ENCODE measurements at regions not wholly inside any gene's neighbourhood (a gene's known extent, or its start where the extent isn't known, plus 50 kb on each side); places are given as distances from the start of the nearest gene placed in this dataset.

GRCh38 chr15:70355275-70355795 is 257.6 kb upstream of the TLE3 start:
- peaks cover 2% of the 10 kb centered on the region for H3K4me1 Mint-ChIP-seq (ENCODE audit: low read depth, unreplicated experiment)
- no peak overlapping the region for H3K27ac Mint-ChIP-seq (ENCODE audit: unreplicated experiment)
- no peak for TF ChIP-seq CTCF (IDR thresholded peaks at IDR 0.05; ENCODE audit: partially characterized antibody, unreplicated experiment)
- no peak overlapping the region for H3K4me3 Mint-ChIP-seq (ENCODE audit: unreplicated experiment)
- peaks cover 7% of the 10 kb centered on the region for H3K9me3 Mint-ChIP-seq (ENCODE audit: unreplicated experiment)
- peaks cover 2% of the 10 kb centered on the region for H3K27me3 Mint-ChIP-seq (ENCODE audit: unreplicated experiment)
- no peaks in the 10 kb centered on the region for H3K36me3 Mint-ChIP-seq (ENCODE audit: unreplicated experiment)
- DNase-seq = no peak

- peaks cover 2% of the 10 kb centered on the region for H3K4me1 Mint-ChIP-seq (ENCODE audit: low read depth, unreplicated experiment)
- H3K27me3 Mint-ChIP-seq (ENCODE audit: unreplicated experiment) = peaks cover 2% of the 10 kb centered on the region
- DNase-seq = no peak
- TF ChIP-seq CTCF (IDR thresholded peaks at IDR 0.05; ENCODE audit: partially characterized antibody, unreplicated experiment) = no peak
- H3K9me3 Mint-ChIP-seq (ENCODE audit: unreplicated experiment) = peaks cover 7% of the 10 kb centered on the region
- H3K27ac Mint-ChIP-seq (ENCODE audit: unreplicated experiment) = no peak overlapping the region
- no peaks in the 10 kb centered on the region for H3K36me3 Mint-ChIP-seq (ENCODE audit: unreplicated experiment)
- no peak overlapping the region for H3K4me3 Mint-ChIP-seq (ENCODE audit: unreplicated experiment)
These were observed 256.7 kb upstream of the TLE3 start for GRCh38 chr15:70354346-70354905.

- no peaks in the 10 kb centered on the region for H3K36me3 Mint-ChIP-seq (ENCODE audit: unreplicated experiment)
- H3K9me3 Mint-ChIP-seq (ENCODE audit: unreplicated experiment) = peaks cover 7% of the 10 kb centered on the region
- H3K4me1 Mint-ChIP-seq (ENCODE audit: low read depth, unreplicated experiment) = peaks cover 5% of the 10 kb centered on the region
- TF ChIP-seq CTCF (IDR thresholded peaks at IDR 0.05; ENCODE audit: partially characterized antibody, unreplicated experiment) = no peak
- no peak overlapping the region for H3K4me3 Mint-ChIP-seq (ENCODE audit: unreplicated experiment)
- H3K27ac Mint-ChIP-seq (ENCODE audit: unreplicated experiment) = no peak overlapping the region
- peaks cover 2% of the 10 kb centered on the region for H3K27me3 Mint-ChIP-seq (ENCODE audit: unreplicated experiment)
- DNase-seq = no peak
These were observed 256.1 kb upstream of the TLE3 start for GRCh38 chr15:70353606-70354345.

GRCh38 chr15:70351941-70352774 is 254.4 kb upstream of the TLE3 start:
- DNase-seq = no peak
- Mint-ChIP-seq H3K36me3 (ENCODE audit: unreplicated experiment) (no peaks in the 10 kb centered on the region), H3K27me3 (ENCODE audit: unreplicated experiment) (peaks cover 2% of the 10 kb centered on the region), H3K9me3 (ENCODE audit: unreplicated experiment) (peaks cover 5% of the 10 kb centered on the region), H3K27ac (ENCODE audit: unreplicated experiment) (no peak overlapping the region), H3K4me3 (ENCODE audit: unreplicated experiment) (no peak overlapping the region), H3K4me1 (ENCODE audit: low read depth, unreplicated experiment) (peaks cover 11% of the 10 kb centered on the region)
- no peak for TF ChIP-seq CTCF (IDR thresholded peaks at IDR 0.05; ENCODE audit: partially characterized antibody, unreplicated experiment)
